SKM-1 treated with dmso at 0.1 percent for 144 hours (cell line): ENCODE measurements at regions not wholly inside any gene's neighbourhood (a gene's known extent, or its start where the extent isn't known, plus 50 kb on each side); places are given as distances from the start of the nearest gene placed in this dataset.
A peak's percentile ranks its signal among the peaks of the same experiment; 100 is the strongest.
"Not testable (repeated sequence)": the region's sequence is repeated elsewhere in the genome, so short reads cannot be mapped to it uniquely, and the experiment has no call there.

Experiments
- DNase-seq: peaks from one replicate; lab custom pipeline; 2025; ENCODE audit not compliant: unreplicated experiment; lab: John Stamatoyannopoulos, UW

GRCh38 chr2:39930175-39930917, 151.3 kb upstream of the THUMPD2 start:
- DNase-seq, result no peak

GRCh38 chr2:39929531-39929930, 150.5 kb upstream of the THUMPD2 start:
- DNase-seq, result no peak

DNA sequence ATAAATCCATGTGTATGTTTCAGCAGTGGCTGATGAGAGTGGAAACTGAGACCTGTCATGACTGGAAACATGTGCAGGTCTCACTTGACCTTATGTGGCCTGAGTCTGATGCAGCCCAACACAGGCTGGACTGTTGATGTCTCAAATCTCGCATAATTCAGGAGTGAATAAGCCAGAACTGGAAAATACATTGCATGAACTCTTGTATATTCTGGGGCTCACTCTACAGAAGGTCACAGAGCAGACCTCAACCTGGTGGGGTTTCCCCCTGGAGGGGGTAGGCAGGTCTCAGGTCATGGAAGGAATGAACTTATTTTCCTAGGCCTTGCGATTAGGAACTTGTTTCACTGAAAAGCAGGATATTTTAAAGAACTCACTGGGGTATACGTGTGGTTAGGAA, 146.3 kb upstream of the THUMPD2 start:
- no peak for DNase-seq

GRCh38 chr2:39923455-39923854, 144.4 kb upstream of the THUMPD2 start:
- no peak for DNase-seq

GRCh38 chr2:39922679-39923405, 143.8 kb upstream of the THUMPD2 start:
- no peak for DNase-seq

DNA sequence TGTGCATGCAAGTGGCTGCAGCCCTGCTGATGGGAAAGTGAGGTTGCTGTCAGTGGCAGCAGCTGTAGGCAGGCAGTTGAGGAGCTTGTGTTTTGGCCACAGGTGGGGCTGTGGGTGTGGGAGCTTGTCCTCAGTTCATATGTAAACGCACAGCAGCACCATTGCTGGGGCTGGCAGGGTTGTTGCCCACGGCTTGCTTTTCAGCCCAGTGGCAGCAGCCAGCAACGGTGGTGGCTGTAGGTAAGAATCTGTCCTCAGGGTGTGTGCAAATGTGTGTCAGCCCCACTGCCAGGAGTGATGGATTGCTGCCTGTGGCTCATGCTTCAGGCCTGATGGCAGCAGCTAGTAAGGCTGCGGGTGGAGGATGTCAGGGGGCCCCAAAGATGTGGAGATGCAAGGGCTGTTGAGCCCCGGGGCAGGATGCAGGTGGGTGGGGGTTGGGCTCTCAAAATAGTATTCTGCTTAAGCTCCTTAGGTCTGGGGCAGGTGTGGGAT, 141.3 kb upstream of the THUMPD2 start:
- no peak for DNase-seq

- DNase-seq, result no peak
Observed at GRCh38 chr2:39919511-39920306, 140.7 kb upstream of the THUMPD2 start.

DNA sequence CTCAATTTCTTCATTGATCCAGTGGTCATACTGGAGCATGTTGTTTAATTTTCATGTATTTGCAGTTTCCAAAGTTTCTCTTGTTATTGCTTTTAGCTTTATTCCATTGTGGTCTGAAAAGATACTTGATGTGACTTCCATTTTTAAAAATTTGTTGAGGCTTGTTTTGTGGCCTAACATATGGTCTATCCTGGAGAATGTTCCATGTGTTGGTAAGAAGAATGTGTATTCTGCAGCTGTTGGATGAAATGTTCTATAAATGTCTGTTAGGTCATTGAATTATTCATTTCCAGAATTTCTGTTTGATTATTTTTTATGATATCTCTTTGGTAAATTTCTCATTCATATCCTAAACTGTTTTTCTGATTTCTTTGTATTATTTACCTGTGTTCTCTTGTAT, 139.8 kb upstream of the THUMPD2 start:
- DNase-seq, result no peak

DNA sequence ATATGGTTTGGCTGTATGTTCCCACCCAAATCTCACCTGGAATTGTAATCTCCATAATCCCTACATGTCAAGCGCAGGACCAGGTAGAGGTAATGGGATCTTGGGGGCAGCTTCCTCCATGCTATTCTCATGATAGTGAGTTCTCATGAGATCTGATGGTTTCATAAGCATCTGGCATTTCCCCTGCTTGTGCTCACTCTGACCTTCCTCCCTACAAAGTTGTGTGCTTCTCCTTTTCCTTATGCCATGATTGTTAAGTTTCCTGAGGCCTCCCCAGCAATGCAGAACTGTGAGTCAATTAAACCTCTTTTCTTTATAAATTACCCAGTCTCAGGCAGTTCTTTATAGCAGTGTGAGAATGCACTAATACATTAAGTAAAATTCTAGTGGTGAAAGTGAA, 138.3 kb upstream of the THUMPD2 start:
- DNase-seq, result peak; percentile 25

DNA sequence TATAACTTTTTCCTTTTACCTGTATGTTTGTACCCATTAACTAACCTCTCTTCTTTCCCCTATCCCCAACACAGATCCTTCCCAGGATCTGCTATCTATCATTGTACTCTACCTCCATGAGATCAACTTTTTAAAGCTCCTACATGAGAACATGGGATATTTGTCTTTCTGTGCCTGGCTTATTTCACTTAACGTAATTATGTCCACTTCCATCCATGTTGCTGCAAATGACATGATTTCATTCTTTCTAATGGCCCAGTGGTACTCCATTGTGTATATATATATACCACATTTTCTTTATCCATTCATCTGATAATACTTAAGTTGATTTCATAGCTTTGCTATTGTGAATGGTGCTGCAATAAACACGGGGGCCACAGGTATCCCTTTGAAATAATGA, 135.9 kb upstream of the THUMPD2 start:
- no peak for DNase-seq

GRCh38 chr2:39913648-39914461, 134.8 kb upstream of the THUMPD2 start:
- DNase-seq, result peak; percentile 84

GRCh38 chr2:39902103-39902502, 123.0 kb upstream of the THUMPD2 start:
- DNase-seq, result no peak

DNA sequence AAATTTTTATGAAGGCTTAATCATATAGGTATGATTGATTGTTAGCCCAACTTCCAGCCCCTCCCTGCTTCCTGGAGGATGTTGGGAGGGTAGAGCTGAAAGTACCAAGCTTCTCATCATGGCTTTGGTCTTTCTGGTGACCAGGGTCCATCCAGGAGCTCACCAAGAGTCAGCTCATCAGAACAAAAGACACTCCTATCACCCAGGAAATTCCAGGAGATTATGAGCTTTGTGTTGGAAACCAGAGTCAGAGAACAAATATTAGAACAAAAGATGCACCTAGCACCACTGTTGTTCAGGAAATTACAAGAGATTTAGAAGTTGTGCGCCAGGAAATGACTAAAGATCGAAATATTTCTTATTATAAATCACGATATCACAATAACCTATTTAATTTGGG, 119.9 kb upstream of the THUMPD2 start:
- DNase-seq, result no peak

DNA sequence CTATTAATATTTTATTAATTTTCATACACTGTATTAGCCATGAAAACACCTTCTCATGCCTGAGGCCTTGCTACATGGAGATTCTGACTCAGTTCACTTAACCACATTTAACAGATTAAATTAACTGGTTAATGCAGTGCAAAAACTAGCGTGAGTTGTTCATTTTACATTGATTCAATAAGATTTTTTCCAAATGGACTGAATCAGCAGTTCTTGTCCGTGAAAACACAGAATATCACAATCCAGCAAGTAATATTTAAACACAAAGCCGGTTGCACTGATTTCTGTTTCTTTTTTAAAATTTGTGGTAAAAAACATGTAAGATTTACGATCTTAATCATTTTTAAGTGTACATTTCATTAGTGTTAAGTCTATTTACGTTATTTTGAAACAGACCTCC, 118.2 kb upstream of the THUMPD2 start:
- no peak for DNase-seq

DNA sequence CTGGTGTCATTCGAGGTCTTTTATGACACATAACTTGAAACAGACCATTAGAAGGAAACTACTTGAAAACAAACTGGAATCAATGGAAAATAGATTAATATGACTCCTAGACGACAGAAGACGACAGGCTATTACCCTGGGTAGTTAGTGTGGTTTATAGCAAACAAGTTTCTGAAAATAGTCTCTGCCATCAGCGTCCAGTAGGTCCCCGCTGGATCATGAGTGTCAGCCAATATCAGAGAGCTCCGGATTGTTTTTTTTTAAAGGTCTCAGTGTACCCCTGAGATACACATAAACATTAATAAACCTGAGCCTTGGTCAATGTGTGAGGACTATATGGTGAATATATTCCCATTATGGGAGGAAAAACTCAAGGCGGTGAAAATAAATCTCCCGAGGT, 115.0 kb upstream of the THUMPD2 start:
- no peak for DNase-seq

GRCh38 chr2:39893616-39894015, 114.6 kb upstream of the THUMPD2 start:
- no peak for DNase-seq

- DNase-seq, result no peak
Observed at GRCh38 chr2:39881948-39882347, 102.9 kb upstream of the THUMPD2 start.

- no peak for DNase-seq
Observed at GRCh38 chr2:39881494-39881893, 102.4 kb upstream of the THUMPD2 start.

DNA sequence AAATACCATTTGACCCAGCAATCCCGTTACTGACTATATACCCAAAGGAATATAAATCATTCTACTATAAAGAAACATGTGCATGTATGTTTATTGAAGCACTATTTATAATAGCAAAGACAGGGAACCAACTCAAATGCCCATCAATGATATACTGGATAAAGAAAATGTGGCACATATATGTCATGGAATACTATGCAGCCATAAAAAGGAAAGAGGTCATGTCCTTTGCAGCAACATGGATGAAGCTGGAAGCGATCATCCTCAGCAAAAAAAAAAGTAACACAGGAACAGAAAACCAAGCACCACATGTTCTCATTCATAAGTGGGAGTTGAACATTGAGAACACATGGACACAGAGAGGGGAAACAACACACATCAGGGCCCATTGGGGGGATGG, 99.9 kb upstream of the THUMPD2 start:
- DNase-seq, result not testable (repeated sequence)

GRCh38 chr2:39875914-39876267, 96.8 kb upstream of the THUMPD2 start:
- DNase-seq, result no peak
